Stimulated activated CD8-positive, alpha-beta memory T cell treated with anti-CD3 and anti-CD28 coated beads, Interleukin-4, amount 100 ng/mL, for 24 hours (primary cell): ENCODE measurements at regions not wholly inside any gene's neighbourhood (a gene's known extent, or its start where the extent isn't known, plus 50 kb on each side); places are given as distances from the start of the nearest gene placed in this dataset.
"Not testable (repeated sequence)": the region's sequence is repeated elsewhere in the genome, so short reads cannot be mapped to it uniquely, and the experiment has no call there.

Experiments used
- DNase-seq: peaks from one replicate; pipeline ENCODE4 v3.0.0-alpha.2; 2020; ENCODE audit warnings: low read depth

DNA sequence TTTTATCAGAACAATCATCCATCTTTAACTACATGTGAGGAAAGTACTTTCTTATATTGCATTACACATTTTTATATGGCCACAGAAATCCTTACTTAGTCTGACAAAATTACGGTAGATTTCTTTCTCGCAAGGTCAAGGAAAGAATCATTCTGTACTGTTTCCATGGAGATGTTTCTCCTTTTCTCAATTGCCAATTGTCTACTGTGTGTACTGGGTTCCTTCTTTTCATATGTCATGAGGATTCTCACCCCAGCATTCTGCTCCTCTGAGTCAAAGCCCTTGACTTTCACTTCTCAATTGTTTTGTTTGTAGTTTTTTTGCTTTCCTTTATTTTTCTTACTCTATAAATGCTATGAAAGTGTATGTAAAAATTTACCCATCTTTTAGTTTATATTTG lies 99.3 kb upstream of the AGAP9 start:
- DNase-seq: not testable (repeated sequence)

GRCh38 chr10:47619300-47620012 lies 96.0 kb upstream of the AGAP9 start:
- not testable (repeated sequence) for DNase-seq

DNA sequence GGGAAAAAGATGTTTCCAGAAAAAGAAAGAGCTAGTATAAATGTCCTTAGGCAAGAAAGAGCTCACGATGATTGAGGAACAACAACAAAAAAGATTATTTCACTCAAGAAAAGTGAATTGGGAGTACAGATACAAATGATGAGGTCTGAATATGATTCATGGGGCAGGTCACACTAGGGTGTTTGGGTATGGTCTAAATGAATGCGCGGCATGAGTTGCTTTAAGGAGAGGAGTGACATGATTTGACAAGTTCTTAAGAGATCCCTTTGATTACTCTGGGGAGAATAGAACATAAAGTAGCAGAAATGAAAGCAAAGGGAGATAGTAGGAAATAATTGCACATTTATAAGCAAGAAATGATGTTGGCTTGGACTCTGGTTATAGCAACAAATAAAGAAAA lies 85.9 kb upstream of the AGAP9 start:
- DNase-seq: not testable (repeated sequence)

DNA sequence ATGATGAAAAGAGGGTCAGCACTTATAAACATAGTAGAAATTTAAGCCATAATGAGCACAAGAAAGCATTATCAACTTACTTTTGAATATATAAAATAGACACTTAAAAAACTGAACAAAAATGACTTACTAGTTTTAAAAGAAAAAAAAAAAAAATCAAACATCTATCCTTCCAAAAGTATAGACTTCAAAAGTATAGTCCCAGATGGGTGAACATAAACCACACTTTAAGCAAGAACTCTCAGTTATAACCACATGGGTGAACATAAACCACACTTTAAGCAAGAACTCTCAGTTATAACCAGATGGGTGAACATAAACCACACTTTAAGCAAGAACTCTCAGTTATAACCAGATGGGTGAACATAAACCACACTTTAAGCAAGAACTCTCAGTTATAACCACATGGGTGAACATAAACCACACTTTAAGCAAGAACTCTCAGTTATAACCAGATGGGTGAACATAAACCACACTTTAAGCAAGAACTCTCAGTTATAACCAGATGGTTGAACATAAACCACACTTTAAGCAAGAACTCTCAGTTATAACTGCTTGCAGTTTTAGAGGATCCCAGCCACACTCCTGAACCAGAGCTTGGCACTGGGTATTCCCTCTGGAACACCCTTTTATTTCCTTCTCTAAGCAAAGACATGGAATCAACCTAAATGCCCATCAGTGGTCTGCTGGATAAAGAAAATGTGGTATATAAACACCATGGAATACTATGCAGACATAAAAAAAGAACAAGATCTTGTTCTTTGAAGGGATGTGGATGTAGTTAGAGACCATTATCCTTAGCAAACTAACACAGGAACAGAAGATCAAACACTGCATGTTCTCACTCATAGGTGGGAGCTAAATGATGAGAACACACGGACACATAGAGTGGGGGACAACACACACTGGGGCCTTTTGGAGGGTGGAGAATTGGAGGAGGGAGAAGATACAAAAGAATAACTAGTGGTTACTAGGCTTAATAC lies 82.6 kb upstream of the AGAP9 start:
- not testable (repeated sequence) for DNase-seq

DNA sequence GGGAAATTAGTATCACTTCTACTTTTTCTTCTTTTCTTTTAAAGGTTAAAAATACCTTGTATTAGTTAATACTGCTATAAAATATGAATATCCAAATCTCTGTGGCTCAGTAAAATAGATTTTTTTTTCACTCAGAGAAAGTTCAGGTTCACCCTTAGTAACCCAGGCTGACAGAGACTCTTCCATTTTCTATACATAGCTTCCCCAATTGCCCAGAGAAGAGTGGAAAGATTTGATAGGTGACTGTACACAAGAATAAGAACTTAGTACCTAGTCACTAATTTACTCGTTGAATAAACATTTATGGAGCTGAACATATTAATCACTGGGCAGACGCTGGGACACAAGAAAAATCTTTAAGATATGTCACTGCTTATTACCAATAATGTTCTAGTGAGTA lies 77.2 kb upstream of the AGAP9 start:
- not testable (repeated sequence) for DNase-seq

GRCh38 chr10:47600127-47600526 lies 76.7 kb upstream of the AGAP9 start:
- not testable (repeated sequence) for DNase-seq

- DNase-seq: not testable (repeated sequence)
Measured at GRCh38 chr10:47599657-47600056, 76.2 kb upstream of the AGAP9 start.

GRCh38 chr10:47593805-47594204 lies 70.4 kb upstream of the AGAP9 start:
- not testable (repeated sequence) for DNase-seq

DNA sequence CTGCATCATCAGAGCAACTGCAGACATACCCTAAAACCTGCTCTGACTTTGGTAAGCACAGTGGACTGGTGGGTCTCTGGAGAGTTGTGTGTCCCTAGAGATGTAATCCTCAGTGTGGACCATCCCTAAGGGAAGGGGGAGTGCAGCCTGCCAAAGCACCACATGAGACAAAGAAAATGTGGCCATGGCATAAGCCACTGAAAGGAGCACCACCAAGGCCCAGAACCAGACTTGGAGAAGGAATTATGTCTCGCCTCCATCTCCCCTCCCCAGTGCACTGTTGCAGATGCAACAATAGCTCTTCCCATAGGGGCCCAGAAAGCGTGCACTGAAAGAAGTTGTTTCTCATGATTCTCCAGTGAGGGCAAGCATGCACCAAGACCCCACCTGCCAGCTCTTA lies 69.7 kb upstream of the AGAP9 start:
- DNase-seq: not testable (repeated sequence)

DNA sequence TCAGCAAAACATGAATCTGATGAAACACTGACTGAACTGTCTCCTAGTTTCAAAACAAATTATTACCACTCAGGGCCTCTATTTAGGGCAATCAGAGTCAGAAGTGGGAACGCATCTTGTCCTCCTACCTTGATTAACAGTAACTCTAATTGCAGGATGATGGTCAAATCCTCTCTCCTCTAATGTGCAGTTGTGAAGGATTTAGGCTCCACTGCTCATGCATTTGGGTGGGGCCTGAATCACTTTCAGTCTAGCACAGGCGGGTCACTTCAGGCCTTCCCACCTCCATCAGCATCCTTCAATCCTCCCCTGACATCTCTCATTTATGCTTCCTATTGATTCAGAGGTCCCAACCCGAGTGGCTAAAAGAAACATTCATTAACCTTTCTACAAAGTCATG lies 67.5 kb upstream of the AGAP9 start:
- not testable (repeated sequence) for DNase-seq

GRCh38 chr10:47590534-47590933 lies 67.1 kb upstream of the AGAP9 start:
- not testable (repeated sequence) for DNase-seq

- not testable (repeated sequence) for DNase-seq
Measured at GRCh38 chr10:47582051-47582450, 58.6 kb upstream of the AGAP9 start.

DNA sequence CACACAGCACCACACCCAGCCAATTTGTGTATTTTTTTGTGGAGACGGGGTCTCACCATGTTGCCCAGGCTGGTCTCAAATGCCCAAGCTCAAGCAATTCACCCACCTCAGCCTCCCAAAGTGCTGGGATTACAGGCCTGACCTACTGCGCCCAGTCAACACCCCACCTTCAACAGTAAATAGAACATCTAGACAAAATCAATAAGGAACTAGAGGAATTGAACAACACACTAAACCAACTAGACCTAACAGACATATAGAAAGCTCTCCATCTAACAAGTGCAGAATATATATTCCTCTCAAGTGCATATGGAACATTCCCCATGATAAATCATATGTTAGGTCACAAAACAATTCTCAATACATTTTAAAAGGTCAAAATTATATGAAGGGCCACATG lies 56.6 kb upstream of the AGAP9 start:
- DNase-seq: not testable (repeated sequence)

DNA sequence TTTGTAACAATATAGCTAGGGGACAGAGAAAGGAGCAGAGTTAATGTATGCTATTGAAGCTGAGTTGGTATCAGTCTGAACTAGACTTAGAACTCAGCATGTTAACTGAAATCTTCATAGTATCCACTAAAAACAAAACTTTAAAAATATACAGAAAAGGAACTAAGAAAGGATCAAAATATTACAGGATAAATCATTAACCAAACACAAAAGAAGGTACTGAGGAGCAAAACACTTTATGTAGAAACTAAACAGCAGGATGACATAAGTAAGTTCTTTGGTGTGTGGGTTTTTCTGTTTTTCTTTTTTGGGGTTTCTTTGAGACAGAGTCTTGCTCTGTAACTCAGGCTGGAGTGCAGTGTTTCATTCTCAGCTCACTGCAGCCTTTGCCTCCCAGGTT lies 55.1 kb upstream of the AGAP9 start:
- not testable (repeated sequence) for DNase-seq
